Left ventricle myocardium inferior (tissue), 1 donor: ENCODE measurements at regions not wholly inside any gene's neighbourhood (a gene's known extent, or its start where the extent isn't known, plus 50 kb on each side); places are given as distances from the start of the nearest gene placed in this dataset.

Experiments used
- DNase-seq: peaks from one replicate; pipeline ENCODE4 v3.0.0-alpha.2; 2020
- H3K27ac ChIP-seq: fragments of 200-600 bp; replicated peaks from 2 replicates; pipeline ENCODE4 v1.8.0; 2021
- H3K27me3 ChIP-seq: fragments of 200-600 bp; 2 replicates; pipeline ENCODE4 v1.8.0; 2021; ENCODE audit warnings: low read depth
- H3K36me3 ChIP-seq: fragments of 200-600 bp; 2 replicates; pipeline ENCODE4 v1.8.0; 2021
- H3K4me1 ChIP-seq: fragments of 200-600 bp; 2 replicates; pipeline ENCODE4 v1.8.0; 2021
- H3K4me3 ChIP-seq: fragments of 200-600 bp; 2 replicates; pipeline ENCODE4 v1.8.0; 2021; ENCODE audit warnings: mild to moderate bottlenecking, moderate library complexity
- H3K9me3 ChIP-seq: fragments of 200-600 bp; replicated peaks from 2 replicates; pipeline ENCODE4 v1.8.0; 2021
- intact Hi-C: fragments of 100-400 bp; cut with micrococcal nuclease; formaldehyde crosslinking; loops from one replicate; pipeline ENCODE4 v1.11.0; 2022
- TF ChIP-seq, protein P1 (sequence below): fragments of 200-600 bp; IDR thresholded peaks from 2 replicates; pipeline ENCODE4 v1.8.0; 2021; ENCODE audit warnings: antibody characterized with exemption, mild to moderate bottlenecking, borderline replicate concordance
- donor health status: DM: no; HTN: yes; CAD: no; lungs with severe emphysema.

DNA sequence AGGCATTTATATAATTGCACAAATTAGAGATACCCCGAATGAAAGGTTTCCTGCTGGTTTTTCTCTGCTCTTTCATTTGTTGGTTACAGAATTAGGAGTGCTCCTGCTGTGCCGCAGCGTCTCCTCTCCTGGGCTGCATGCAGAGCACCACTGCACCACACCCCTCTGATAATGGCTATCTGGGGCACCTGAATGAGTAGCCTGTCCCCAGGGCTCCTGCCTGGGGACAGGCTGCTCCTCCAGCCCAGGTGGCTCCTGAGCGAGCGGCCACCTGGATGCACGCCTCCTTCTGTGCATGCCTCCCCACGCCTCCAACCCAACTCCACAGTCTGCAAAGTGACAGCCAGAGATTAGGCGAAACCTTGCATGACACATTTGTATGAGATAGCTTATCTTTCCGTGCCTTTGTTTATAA is 242.6 kb upstream of the FZD8 start:
- TF ChIP-seq, protein P1, sequence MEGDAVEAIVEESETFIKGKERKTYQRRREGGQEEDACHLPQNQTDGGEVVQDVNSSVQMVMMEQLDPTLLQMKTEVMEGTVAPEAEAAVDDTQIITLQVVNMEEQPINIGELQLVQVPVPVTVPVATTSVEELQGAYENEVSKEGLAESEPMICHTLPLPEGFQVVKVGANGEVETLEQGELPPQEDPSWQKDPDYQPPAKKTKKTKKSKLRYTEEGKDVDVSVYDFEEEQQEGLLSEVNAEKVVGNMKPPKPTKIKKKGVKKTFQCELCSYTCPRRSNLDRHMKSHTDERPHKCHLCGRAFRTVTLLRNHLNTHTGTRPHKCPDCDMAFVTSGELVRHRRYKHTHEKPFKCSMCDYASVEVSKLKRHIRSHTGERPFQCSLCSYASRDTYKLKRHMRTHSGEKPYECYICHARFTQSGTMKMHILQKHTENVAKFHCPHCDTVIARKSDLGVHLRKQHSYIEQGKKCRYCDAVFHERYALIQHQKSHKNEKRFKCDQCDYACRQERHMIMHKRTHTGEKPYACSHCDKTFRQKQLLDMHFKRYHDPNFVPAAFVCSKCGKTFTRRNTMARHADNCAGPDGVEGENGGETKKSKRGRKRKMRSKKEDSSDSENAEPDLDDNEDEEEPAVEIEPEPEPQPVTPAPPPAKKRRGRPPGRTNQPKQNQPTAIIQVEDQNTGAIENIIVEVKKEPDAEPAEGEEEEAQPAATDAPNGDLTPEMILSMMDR, result no peak
- Histone ChIP-seq H3K27me3 (no peaks in the 10 kb centered on the region), H3K36me3 (no peaks in the 10 kb centered on the region), H3K27ac (no peak overlapping the region), H3K4me3 (no peak overlapping the region), H3K4me1 (peaks cover 8% of the 10 kb centered on the region), H3K9me3 (no peaks in the 10 kb centered on the region)
- DNase-seq, result no peak
- intact Hi-C loops, result no loop called here

DNA sequence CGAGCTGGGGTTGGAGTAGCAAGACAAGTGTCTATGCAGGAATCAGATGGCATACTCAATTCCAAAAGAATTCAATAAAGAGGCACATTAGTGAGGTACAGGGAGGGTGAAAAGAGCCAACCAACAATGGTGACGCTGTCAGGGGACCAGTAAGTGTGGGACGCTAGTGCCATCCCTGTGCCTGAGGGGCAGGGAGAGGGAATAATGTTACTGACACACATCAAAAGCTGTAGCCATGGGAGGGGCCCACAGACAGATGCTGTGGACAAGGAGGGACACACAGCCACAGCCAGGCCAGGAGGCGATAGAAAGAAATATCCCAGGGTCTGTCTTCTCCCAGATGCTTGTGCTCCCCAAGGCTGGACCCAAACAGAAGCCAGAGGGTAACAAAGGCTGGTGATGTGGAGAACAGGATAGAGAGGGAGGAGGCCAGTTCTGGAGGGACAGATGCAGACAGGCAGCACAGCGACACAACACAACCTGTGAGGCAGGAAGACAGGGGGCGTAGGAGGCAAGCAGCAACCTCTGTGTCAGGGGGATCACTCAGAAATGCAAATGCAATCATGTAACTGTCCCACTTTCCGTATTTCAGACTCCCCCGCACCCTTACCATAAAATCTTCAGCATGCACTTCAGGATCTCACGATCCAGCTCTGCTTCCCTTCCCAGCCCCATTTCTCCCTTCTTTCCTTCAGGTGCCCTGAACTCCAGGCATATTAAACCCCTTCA is 240.5 kb upstream of the FZD8 start:
- Histone ChIP-seq H3K27ac (no peak overlapping the region), H3K27me3 (no peaks in the 10 kb centered on the region), H3K4me3 (no peak overlapping the region), H3K36me3 (no peaks in the 10 kb centered on the region), H3K4me1 (peaks cover 8% of the 10 kb centered on the region), H3K9me3 (no peaks in the 10 kb centered on the region)
- intact Hi-C loops, result no loop called here
- TF ChIP-seq, protein P1, result no peak
- no peak for DNase-seq

DNA sequence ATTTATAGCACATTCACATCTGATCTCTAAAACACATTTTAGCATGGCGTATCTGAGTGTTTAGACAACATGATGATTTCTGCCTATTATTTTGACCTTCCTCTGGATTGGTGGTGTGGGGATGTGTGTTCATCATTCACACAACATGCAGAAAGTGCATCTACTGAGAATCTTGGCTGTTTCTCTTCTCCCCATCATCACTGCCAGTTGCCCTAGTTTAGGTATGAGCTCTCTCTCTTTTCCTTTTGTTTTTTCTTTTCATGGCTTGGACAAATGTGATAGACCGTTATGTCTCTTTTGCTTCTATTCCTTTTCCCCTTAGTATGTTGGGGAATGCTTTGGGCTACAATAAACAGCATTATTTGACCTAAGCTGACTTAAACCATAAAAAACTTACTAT is 239.2 kb upstream of the FZD8 start:
- Histone ChIP-seq H3K36me3 (no peaks in the 10 kb centered on the region), H3K27me3 (no peaks in the 10 kb centered on the region), H3K4me1 (peaks cover 8% of the 10 kb centered on the region), H3K9me3 (no peaks in the 10 kb centered on the region), H3K27ac (no peak overlapping the region), H3K4me3 (no peak overlapping the region)
- DNase-seq, result no peak
- intact Hi-C loops, result no loop called here
- TF ChIP-seq, protein P1, result no peak

DNA sequence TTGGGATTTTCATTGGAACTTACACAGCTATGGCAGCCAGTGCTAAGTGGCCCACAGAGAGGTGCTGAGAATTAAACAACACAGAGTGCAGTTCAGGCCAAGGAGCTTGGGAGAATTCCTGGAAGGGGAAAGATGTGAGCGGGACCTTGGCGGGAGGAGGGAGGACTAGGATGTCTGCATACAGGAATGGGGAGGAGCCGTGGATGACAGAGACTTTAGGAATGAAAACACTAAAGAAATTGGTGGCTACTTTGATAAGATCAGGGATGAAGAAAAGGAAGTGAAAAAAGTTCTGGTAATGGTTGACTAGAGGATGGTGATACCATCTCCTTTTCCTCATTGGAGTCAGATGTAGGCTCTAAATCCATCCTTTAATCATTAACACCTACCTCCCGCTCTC is 234.2 kb upstream of the FZD8 start:
- H3K9me3 ChIP-seq, result no peaks in the 10 kb centered on the region
- H3K4me3 ChIP-seq, result no peak overlapping the region
- H3K27ac ChIP-seq, result no peak overlapping the region
- no peaks in the 10 kb centered on the region for H3K36me3 ChIP-seq
- peaks cover 17% of the 10 kb centered on the region for H3K4me1 ChIP-seq
- intact Hi-C loops, result no loop called here
- H3K27me3 ChIP-seq, result no peaks in the 10 kb centered on the region
- TF ChIP-seq, protein P1, result no peak
- no peak for DNase-seq

DNA sequence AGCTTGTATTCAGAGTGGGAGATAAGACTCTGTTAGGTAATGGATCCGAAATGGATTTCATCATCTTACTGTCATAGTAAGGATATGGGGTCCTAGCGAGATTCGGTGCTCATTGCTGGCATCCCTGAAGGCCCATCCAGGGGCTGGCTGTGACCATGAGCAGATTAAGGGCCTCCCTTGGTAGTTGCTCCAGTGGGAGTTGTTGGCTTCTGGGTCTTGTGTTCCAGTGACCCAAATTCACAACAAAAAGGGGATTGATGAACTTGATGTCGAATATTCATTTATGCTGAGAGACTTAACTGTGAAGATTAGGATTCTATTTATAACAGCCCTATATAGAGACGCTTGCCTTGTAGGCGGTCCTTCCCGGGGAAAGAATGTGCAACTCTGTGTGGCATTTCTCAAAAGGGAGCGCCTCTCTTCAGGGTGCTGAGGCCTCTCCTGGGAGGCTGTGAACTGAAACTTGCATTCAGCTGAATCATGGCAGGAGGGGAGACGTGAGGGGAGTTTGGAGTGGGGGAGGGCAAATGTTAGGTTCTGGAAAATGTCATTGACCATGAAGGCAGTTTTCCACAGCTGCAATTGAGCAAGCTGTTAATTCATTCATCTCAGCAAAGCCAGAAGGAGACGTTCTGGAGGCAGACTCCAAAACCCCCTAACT is 233.1 kb upstream of the FZD8 start:
- Histone ChIP-seq H3K4me1 (peaks cover 17% of the 10 kb centered on the region), H3K27ac (no peak overlapping the region), H3K4me3 (no peak overlapping the region), H3K36me3 (no peaks in the 10 kb centered on the region), H3K9me3 (no peaks in the 10 kb centered on the region), H3K27me3 (no peaks in the 10 kb centered on the region)
- intact Hi-C loops, result no loop called here
- DNase-seq, result no peak
- TF ChIP-seq, protein P1, result no peak
